ENCODE measurements at regions not wholly inside any gene's neighbourhood (a gene's known extent, or its start where the extent isn't known, plus 50 kb on each side); places are given as distances from the start of the nearest gene placed in this dataset.

DNA sequence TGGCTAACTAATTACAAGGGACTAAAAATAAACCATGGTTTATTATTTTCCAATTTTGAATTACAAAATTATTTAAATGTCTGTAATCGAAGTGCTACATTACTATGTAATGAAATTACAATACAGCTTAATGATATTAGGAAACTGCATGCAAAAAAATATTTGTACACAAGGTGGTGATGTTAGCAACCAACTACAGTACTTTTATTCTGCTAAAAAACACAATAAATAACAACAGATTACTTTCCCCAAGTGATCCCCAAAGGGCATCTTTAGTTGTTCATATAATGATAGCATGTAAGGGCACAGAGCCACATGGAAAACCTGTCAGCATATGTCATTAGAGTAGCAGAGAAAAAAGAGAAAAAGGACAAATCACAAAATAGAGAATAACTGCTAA is 147.5 kb upstream of the SOX2 start:
- TF ChIP-seq, protein P1, sequence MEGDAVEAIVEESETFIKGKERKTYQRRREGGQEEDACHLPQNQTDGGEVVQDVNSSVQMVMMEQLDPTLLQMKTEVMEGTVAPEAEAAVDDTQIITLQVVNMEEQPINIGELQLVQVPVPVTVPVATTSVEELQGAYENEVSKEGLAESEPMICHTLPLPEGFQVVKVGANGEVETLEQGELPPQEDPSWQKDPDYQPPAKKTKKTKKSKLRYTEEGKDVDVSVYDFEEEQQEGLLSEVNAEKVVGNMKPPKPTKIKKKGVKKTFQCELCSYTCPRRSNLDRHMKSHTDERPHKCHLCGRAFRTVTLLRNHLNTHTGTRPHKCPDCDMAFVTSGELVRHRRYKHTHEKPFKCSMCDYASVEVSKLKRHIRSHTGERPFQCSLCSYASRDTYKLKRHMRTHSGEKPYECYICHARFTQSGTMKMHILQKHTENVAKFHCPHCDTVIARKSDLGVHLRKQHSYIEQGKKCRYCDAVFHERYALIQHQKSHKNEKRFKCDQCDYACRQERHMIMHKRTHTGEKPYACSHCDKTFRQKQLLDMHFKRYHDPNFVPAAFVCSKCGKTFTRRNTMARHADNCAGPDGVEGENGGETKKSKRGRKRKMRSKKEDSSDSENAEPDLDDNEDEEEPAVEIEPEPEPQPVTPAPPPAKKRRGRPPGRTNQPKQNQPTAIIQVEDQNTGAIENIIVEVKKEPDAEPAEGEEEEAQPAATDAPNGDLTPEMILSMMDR (IDR thresholded peaks at IDR 0.05), result peak in 1 of 3 experiments; percentile 19
- TF ChIP-seq POLR2A (IDR thresholded peaks at IDR 0.05), result no peak

Data from testis (tissue), 2 donors.